ENCODE measurements at regions not wholly inside any gene's neighbourhood (a gene's known extent, or its start where the extent isn't known, plus 50 kb on each side); places are given as distances from the start of the nearest gene placed in this dataset.
"Not testable (repeated sequence)": the region's sequence is repeated elsewhere in the genome, so short reads cannot be mapped to it uniquely, and the experiment has no call there.

DNA sequence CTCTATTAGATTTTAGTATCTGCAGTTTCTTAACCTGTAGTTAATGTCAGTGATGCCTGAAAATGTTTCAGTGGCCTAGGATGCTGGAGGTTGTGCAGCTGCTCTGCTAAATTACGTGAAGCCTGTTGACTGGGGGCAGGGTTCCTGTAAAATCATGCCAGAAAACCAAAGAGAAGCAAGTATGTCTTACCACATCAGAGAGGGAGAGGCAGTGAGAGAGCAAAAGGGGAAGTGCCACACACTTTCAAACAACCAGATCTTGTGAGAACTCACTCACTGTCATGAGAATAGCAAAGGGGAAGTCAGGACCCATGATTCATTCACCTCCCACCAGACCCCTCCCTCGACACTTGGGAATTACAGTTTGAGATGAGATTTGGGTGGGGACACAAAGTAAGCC, 83.9 kb upstream of the CYLC2 start (continued):
- TF ChIP-seq ZNF234 (CRISPR knock-in tag; conservative IDR thresholded peaks at IDR 0.05) = no peak
- no peak for TF ChIP-seq ZFP91 (CRISPR knock-in tag; IDR thresholded peaks at IDR 0.05; ENCODE audit: borderline replicate concordance)
- no peak for TF ChIP-seq ZNF670 (CRISPR knock-in tag; IDR thresholded peaks at IDR 0.05; ENCODE audit: borderline replicate concordance)
- TF ChIP-seq AKNA (CRISPR knock-in tag; IDR thresholded peaks at IDR 0.05; ENCODE audit: borderline replicate concordance) = no peak
- TF ChIP-seq SP5 (CRISPR knock-in tag; IDR thresholded peaks at IDR 0.05; ENCODE audit: borderline replicate concordance, low read depth) = no peak
- no peak for TF ChIP-seq NFE2L1 (CRISPR knock-in tag; IDR thresholded peaks at IDR 0.05; ENCODE audit: borderline replicate concordance)
- TF ChIP-seq ARNTL (CRISPR knock-in tag; IDR thresholded peaks at IDR 0.05) = no peak
- TF ChIP-seq RFXANK (CRISPR knock-in tag; IDR thresholded peaks at IDR 0.05) = no peak
- TF ChIP-seq, protein P1, sequence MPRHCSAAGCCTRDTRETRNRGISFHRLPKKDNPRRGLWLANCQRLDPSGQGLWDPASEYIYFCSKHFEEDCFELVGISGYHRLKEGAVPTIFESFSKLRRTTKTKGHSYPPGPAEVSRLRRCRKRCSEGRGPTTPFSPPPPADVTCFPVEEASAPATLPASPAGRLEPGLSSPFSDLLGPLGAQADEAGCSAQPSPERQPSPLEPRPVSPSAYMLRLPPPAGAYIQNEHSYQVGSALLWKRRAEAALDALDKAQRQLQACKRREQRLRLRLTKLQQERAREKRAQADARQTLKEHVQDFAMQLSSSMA (CRISPR knock-in tag; IDR thresholded peaks at IDR 0.05) = no peak
- no peak for TF ChIP-seq JUN (CRISPR knock-in tag; IDR thresholded peaks at IDR 0.05)
- TF ChIP-seq FOXJ3 (CRISPR knock-in tag; IDR thresholded peaks at IDR 0.05; ENCODE audit: borderline replicate concordance) = no peak
- TF ChIP-seq YY1 (IDR thresholded peaks at IDR 0.05; ENCODE audit: insufficient read depth, insufficient replicate concordance, low read depth, low read length) = no peak
- no peak for TF ChIP-seq AGO1 (IDR thresholded peaks at IDR 0.05; ENCODE audit: low read depth, low read length, poor library complexity, severe bottlenecking)
- no peak for TF ChIP-seq KAT7 (CRISPR knock-in tag; IDR thresholded peaks at IDR 0.05; ENCODE audit: borderline replicate concordance)

DNA sequence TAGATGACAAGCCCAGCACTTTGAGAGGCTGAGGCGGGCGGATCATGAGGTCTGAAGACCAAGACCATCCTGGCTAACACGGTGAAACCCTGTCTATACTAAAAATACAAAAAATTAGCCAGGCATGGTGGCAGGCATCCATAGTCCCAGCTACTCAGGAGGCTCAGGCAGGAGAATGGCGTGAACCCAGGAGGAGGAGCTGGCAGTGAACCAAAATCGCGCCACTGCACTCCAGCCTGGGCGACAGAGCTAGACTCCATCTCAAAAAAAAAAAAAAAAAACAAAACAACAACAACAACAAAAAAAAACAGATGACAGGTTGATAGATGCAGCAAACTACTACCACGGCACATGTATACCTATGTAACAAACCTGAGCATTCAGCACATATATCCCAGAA, 89.3 kb upstream of the CYLC2 start:
- POLR2A ChIA-PET; H3K27me3 ChIP-seq (ENCODE audit: control insufficient read depth in 1 of 2, insufficient read depth in 2 of 2, low read length in 2 of 2); H2AFZ ChIP-seq (ENCODE audit: low read length); H3K4me1 ChIP-seq (ENCODE audit: insufficient read depth, low read length); H3K9ac ChIP-seq (ENCODE audit: insufficient read depth, low read depth, low read length); ATAC-seq; in situ Hi-C loops (cut with HindIII; ENCODE audit: extremely low pct_ligation_motif_present, low pct_unique_long_range_greater_than_20kb); H3K36me3 ChIP-seq (replicated peaks in 1 of 2; ENCODE audit: control insufficient read depth in 1 of 2, insufficient read depth in 2 of 2, low read length in 2 of 2); H3K9me3 ChIP-seq (ENCODE audit: low read length); FAIRE-seq; CTCF ChIA-PET (ENCODE audit: low intra/inter-chr PET ratio, low total read pairs); BruUV-seq (replicated peaks); H3K4me2 ChIP-seq (ENCODE audit: low read depth, low read length); H3K27ac ChIP-seq (ENCODE audit: extremely low read length, insufficient read depth, low read length); H4K20me1 ChIP-seq (ENCODE audit: insufficient read depth, low read length); intact Hi-C loops (cut with micrococcal nuclease; ENCODE audit: unreplicated experiment); DNase-seq (ENCODE audit: low spot score); H3K79me2 ChIP-seq (ENCODE audit: insufficient read depth, low read length); H3K4me3 ChIP-seq (replicated peaks in 1 of 3; ENCODE audit: insufficient read depth in 1 of 3, low read depth in 2 of 3, low read length in 3 of 3): not testable (repeated sequence)
- WGBS (ENCODE audit: low lambda C conversion rate) = 23% methylated on average over 8 of the region's 8 CpGs

All from HepG2 (cell line).